Activated T-helper 9 cell treated with anti-CD3 and anti-CD28 coated beads, Interleukin-2, amount 50 U/mL, for 16 hours (primary cell): ENCODE measurements at regions not wholly inside any gene's neighbourhood (a gene's known extent, or its start where the extent isn't known, plus 50 kb on each side); places are given as distances from the start of the nearest gene placed in this dataset.
"Not testable (repeated sequence)": the region's sequence is repeated elsewhere in the genome, so short reads cannot be mapped to it uniquely, and the experiment has no call there.

Source experiments
- DNase-seq: peaks from one replicate; pipeline ENCODE4 v3.0.0-alpha.2; 2020; ENCODE audit warnings: low read depth

DNA sequence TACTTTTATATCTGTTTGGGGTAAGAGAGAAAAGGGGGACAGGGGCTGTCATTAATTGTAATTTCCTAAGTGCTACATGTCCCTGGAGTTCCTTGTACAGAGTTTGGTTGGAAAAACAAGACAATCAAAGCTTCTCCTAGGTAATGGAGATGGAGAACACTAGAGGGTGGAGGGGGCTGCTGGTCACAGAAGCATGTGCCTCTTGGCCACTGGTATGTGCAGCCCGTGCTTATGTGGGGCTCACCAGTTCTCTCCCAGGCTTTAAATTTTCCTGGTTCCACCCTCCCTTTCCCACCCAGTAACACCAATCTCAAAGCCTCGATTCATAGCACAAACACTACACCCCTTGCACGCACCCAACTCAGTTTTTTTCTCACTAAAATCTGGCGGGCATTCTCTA is 165.6 kb downstream of the SAMD5 start:
- no peak for DNase-seq

DNA sequence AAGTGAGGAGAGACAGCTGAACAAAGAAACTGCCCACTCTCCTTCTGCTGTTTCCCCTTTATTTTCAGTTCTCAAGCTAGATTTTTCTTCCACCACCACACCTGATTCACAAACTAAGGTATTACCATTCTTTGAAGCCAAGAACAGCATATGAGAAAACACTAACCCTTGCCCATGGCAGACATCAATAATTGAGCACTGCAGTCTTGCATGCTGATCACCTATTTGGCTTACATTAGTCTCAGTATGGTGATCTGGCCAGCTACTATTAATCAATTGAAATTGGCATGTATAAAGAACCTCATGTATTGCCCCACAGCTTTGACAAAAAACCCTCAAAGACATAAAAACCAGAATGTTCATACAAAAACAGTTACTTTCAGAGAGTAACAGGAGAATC is 166.3 kb downstream of the SAMD5 start:
- DNase-seq = no peak

DNA sequence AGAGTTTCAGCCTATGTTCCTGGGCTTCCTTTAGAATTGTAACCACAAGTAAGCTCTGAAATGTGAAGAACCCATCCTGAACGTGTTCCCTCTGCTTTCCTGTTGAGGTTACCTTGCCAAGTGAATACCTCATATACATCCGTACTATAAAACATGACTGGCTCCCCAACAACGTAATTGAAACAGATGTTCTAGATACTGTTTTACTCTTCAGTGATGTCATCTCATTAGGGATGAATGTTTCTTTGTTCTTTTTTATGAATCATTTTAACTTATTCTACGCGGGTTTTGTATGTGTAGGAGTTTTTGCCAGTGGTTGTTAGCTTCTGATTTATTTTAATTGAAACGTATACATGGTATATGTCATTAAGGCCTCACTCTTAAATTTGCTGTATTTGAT is 166.8 kb downstream of the SAMD5 start:
- no peak for DNase-seq

DNA sequence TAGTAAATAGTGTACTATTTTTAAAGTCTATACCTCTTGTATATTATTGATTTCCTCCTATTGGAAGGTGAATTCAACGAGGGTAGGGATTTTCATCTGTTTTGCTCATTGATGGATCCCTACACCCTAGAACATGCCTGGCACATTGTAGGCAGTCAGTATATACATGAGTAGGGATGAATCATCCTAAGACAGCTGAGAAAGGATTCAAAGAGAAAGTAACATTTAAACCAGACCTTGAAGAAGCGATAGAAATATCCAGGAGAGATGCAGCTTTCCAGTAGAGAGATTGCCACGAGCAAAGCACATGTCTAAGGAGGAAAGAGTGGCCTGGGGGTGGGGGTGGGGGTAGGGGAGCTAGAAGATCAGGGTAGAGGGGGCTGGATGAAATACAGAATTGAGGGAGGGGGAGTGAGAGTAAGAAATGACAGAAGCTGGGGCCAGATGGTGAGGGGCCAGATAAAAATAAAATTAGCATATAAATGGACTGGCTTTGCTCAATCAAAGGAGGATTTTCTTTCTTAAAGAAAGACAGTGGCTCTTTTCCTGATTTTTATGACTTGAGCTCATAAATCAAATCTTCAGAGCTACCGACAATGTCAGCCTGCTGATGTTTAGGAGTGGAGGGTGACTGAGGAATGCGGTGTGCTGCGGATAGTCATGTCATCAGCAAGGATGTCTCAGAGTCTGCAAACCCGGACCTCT is 168.2 kb downstream of the SAMD5 start:
- no peak for DNase-seq

DNA sequence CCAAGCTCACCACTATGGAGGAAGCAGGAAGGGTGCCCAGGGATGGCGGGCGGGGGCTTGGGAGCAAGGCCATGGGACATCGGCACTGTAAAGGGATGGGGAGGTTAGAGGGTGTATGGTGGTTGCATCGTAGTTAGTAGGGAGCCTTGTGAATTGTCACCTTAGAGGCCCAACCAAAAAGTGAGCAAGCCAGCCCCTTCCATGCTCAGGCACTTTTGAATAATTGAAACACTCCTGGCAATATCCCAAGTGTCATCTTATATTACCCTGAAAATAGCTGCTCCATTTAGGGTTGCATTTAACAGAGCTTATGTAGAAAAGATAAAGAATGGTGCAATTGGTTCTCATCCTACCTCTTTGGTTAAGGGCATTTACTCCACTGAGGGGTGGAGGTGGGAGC is 169.2 kb downstream of the SAMD5 start:
- DNase-seq = no peak

DNA sequence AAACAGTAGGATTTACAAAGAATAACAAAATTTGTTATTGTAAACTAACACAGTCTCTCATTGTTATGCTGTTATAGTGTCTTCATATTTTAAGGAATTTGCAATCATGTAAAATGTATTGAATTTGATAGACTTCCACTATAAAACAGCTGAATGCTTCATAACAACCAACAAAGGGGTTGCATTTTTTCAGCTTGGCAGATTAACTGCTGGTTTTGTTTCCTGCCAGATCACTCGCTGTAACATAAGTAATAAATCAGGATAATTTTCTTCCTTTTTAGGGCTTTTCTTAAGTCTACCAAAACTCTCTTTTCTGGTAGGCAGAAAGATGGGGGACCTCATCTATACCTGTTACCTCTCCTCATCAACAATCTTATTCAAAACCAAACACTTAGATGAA is 169.8 kb downstream of the SAMD5 start:
- DNase-seq = no peak

DNA sequence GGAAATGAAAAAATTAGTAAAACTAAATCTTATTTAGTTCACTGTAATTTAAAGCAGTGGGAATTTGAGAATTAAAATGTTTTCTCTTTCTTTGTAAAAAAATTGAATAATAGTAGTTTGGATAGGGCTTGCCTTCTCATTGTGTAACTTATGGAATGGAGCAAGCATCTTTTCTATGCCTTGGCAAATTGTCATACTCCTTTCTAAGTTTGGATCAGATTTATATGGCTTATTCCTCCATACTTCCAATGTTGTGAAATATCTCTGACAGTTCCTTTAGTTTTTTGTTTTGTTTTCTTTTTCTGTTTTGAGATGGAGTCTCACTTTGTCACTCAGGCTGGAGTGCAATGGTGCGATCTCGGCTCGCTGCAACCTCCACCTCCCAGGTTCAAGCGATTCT is 176.4 kb downstream of the SAMD5 start:
- DNase-seq = no peak

DNA sequence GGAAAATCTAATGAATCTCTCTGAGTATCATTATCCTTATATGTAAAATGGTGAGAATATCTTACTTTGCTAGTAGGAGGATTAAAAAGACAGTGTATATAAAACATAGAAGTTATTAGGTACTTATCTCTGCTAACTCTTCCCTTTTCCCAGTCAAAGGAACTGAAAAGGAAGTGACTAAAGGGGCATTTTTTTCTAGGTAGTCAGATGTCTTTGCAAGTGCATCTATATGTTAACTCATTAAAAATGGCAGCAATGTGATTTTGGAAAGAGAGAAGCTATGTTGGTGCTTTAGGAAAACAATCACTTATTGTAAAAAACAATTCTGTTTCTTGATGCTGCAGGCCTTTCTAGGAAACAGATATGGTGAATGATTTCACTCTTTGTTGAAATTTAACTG is 180.9 kb downstream of the SAMD5 start:
- DNase-seq = no peak

DNA sequence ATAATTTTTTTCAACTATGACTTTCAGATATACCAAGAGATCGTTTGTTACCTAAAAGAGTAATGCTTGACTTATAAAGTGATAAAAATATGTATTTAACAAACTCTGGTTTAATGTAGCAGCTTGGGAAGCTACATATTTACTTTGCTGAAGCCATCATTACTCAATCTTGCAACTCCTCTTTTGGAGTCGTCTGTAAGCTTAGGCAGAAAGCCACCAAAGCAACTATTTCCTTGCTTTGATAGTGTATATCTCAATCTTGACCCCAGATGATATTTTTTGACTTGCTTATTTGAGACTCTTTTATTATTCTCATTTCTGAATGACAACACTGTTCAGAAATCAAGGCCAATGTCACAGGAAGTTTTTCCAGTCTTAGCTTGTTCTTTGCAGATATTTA is 183.0 kb downstream of the SAMD5 start:
- DNase-seq = no peak

DNA sequence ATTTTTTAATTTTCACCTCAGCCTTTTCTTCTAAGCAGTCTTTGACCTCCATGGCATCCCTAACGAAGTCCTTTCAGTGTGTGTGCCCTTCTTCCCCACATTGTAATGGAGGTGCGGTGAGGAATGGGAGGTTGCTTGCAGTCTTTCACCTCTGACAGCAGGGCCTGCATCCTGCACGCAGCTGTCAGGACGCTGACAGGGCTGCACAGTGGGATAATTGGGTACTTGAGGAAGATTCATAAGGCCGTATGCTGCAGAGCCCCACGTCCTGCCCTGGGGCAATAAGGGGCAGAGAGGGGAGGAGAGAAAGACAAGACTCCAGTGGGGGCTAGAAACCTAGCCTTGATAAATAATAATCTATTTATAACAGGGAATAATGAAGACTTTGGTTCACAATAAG is 184.7 kb downstream of the SAMD5 start:
- DNase-seq = no peak

DNA sequence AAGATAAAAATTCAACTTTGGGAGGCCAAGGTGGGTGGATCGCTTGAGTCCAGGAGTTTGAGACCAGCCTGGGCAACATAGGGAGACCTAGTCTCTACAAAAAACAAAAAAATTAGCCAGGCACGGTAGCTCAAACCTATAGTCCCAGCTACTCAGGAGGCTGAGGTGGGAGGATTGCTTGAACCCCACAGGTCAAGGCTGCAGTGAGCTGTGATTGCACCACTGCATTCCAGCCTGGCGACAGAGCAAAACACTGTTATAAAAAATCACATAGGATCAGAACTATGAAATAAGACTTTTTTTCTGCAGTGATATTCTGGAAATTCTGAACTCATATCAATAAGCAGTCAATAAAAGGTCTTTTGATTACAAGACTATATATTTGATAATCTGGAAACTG is 186.1 kb downstream of the SAMD5 start:
- DNase-seq = not testable (repeated sequence)

DNA sequence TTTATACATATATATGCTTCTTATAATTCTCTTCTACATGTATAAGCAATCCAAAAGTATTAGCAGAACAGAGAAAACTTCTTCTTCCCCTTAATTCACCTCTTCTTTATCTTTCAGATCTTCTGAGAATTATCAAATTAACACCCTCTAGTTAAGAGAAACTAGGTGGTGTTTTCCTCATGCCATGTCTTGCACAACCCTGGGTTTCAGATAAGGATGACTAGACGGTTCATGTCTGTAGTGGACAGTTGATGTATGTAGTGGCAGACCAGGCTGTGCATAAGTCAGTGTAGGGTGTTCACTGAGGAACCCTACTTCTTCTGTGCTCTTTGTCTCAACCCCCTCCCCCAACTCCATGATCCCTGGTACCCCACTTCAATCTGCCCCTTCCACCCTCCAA is 187.3 kb downstream of the SAMD5 start:
- DNase-seq = no peak

DNA sequence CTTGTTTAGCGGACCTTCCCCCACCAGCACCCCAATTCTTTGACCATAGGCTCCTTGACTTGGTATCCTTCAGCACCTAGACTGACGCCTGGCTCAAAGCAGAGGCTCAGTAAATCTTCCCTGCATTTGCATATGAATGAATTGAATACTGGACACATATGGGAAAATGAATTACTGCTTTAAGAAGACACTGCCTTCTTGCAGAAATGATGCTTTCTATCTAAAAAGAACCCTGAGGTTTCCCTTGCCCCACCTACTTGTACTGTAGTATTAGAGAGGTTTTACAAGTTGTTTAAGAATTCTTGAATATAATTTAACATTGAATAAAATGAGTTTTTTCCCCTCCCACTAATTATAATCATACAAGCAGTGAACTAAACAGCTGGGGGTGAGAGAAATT is 190.7 kb downstream of the SAMD5 start:
- DNase-seq = no peak

DNA sequence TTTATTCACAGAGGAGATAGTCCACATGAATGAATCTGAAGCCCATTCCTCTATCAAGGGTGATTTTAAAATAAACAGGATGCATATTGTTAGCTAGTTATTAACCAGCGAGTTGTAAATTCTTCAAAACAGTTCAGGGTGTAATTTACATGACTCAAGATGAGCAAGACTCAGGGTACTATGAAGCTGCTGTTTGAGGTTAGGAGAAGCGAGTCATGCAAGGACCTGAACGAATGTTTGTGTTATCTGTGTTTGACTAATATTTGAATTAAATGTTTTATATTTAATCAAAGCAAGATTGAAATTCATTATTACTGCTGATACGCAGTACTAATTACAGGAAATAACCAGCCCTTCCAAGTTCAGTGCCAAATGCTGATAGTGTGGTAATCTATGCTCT is 191.1 kb downstream of the SAMD5 start:
- no peak for DNase-seq

DNA sequence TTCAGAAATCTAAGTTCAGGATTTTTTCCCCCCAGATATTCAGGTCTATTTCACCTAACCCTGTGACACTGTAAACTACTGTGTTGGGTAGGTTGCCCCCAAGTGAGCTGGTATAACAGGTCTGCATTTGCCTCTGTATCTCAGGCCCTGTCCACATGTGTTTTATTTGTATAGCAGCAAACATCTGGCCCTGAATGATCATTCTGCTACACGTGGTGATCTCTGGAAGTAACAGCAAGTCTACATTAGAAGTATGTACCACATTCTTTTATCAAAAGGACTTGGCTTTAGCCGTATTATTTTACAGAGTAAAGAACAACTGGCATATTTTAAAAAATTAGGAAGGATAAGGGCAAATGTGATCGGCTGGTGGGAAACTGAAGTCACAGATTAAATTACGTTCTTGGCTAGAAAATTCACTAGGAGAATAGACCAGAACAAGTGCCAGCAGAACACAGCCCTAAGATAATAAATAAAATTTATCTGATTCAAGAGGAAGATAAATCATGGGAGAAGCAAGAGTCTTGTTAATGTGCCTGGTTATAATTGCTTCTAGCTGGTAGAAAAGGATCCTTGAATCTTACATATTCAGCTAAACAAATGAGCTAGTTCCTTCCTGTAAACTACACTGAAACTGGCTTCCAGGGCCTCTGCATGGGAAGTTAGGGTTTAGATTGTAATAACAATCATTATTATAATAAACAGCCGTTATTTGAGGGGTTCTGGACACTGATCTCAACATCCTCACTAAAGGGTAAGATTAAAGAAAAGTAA is 192.1 kb downstream of the SAMD5 start:
- DNase-seq = no peak

DNA sequence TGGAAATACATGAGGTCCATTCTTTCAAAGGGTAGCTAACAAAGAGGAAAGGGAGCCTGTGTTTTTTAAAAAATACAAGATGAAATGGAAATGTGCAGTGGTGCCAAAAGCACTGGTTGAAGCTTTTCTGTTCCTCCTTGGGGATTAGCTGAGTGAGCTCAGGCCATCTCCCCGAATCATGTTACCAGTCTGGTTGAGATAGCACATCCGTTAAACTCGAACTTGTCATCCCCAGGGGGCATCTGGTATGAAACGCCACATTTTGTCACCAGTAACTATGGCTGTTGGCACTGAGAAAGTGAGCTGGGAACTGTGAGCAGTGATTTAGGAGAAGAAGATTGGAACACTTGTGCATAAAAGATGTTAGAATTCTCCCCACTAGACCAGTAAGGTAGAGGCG is 196.2 kb downstream of the SAMD5 start:
- no peak for DNase-seq

DNA sequence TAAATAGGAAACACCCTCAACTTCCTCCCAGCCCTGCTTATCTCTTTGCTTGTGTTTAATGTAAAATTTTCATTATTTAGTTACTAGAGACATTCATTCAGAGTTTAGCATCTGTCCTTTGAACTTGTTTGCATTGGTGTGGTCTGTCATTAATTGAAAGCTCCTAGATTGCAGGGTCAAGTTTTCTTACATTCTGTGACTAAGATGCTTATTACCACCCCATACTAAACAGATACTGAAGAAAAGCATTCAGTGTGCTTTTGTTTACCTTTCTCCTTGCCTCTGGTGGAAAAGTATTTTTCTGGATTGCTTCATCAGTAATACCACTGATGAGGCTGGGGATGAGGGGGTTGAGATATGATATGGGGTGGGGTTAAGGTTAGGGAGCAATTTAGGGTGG is 199.0 kb downstream of the SAMD5 start:
- no peak for DNase-seq

DNA sequence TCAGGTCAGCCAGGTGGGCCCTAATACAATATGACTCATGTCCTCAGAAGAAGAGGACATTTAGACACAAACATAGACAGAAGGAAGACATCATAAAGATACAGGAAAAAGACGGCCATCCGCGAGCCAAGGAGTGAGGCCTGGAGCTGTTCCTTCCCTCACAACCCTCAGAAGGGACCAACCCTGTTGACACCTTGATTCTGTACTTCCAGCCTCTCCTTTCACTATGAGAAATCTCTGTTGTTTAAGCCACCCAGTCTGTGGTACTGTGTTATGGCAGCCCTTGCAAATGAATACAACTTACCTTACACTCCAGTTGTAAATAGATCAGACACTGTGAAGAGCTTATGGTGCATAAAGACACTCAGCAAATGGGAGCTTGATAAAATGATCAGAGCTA is 199.7 kb downstream of the SAMD5 start:
- no peak for DNase-seq

DNA sequence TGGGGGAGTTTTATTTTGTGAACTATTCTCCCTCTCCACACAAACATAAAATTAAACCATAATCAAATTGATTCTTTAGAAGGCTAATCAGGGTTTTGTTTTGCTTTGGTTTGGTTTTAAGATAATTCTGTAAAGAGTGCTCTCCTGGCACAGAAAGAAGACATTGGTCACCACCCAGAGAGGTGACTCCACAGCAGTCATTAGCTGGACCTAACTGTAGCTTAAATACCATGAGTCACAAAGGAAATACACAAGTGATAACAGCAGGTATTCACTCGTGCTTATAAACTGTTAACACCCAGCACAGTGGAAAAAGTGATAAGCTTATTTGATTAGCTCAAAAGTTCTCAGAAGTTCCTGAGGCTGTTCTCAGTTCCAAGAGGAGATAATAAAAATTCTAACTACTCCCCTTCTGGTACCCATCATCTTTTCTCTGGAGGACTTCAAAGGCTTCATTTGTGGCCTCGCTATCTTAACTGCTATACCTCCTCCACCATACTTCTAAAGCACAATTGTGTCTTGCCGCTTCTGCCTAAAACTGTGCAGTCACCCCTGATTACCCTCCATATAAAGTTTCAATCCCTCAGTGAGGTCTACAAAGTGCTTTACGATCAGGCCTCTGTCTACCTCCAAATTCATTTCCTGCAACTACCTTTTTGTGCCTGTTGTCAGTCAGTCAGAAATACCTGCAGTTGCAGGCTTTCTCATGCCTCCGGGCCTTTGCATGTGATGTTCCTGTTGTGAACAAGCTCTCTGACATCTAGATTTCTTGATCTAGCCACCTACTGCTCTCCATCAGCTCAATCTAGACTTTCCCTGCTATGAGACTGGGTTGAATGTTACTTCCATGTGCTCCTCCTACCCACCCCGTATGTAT is 201.1 kb downstream of the SAMD5 start:
- no peak for DNase-seq

DNA sequence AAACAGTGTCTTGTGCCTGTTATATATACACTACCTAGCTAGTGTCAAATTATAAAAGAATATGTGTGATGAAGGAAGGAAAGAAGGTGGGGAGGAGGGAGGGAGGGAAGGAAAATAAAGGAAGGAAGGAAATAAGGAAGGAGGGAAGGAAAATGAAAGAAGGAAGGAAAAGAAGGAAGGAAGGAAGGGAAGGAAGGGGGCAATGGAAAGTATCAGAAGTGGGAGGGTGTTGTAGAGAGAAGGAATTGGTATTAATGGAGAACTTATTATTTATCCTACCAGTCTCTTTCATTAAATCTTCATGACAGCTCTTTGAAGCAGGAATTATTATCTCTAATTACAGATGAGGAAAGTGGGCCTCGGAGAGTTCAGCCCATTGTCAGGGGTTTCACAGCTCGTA is 202.4 kb downstream of the SAMD5 start:
- DNase-seq = no peak

DNA sequence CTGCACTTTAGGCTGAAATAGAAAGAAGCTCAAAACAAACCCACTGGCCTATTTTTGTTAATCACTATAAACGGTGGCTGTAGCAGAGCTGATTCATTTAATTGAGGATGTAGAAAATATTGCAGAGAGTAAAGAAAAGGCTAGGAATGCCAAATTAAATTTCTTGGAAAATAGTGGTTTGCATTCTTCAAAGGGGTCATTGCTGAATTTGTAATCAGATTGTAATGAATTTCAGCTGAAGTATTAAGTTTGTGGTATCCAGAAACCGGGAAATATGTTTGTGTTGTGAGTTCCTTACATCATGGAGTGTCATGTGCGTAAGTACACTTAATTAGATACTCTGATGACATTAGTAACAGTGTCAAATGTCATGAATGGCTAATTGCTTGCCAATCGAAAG is 203.0 kb downstream of the SAMD5 start:
- DNase-seq = no peak

DNA sequence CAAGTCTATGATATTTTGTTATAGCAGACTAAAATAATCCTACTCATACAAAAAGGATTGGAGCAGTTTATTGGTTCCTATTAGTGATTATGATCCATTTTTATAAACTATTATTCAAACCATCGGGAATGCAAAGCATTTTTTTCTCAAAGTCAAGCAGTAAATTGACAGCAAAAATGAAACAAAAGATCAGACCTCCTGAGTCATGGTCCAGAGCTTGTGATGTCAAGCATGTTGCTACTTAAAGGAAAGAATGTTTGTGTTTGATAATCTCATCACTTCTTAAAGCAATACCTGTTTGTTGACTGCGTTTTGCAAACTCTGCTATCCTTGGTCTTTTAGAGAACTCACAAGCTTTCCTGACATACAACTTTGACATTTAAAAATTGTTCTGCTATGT is 204.4 kb downstream of the SAMD5 start:
- DNase-seq = no peak

DNA sequence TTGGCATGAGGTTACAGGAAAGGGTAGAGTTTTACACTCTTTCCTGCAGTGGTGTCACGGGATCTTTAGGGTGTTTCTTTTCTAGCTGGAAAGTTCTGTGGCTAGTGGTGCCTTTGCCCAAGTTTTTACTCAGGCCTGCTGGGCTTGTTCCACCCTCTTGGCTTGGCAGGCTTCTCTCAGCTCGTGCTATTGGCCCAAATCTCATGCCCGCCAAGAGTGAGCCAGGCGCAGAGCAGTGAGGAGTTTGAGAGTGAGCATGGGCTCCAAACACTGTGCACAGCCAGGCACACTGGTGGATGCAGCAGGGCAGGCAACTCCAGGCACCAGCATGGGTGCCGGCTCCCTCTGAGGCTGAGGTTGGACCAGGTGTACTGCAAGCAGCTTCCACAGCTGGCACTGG is 206.5 kb downstream of the SAMD5 start:
- DNase-seq = no peak
